ENCODE measurements at regions not wholly inside any gene's neighbourhood (a gene's known extent, or its start where the extent isn't known, plus 50 kb on each side); places are given as distances from the start of the nearest gene placed in this dataset.
"Not testable (repeated sequence)": the region's sequence is repeated elsewhere in the genome, so short reads cannot be mapped to it uniquely, and the experiment has no call there.

DNA sequence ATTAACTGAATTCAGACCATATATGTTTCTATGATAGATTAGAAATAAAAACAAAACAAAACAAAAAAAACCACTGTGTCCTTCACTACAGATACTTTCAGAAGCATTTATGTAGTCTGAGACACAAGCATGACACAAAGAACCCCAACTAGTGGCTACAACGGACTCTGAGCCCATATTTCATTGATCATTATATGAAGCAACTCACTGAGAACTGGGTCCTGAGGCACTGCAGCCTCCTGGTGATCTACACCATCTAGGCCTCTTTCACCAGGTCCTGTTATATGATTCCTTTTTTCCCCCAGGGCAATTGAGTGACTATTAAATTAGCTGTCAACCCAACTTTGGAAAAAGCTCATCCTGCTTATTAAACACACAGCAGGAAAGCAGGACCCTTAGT is 98.3 kb downstream of the NBPF8 start:
- H3K36me3 ChIP-seq (ENCODE audit: control insufficient read depth in 1 of 2, insufficient read depth in 2 of 2, low read length in 2 of 2); intact Hi-C loops (cut with micrococcal nuclease); H3K4me1 ChIP-seq (ENCODE audit: control insufficient read depth in 1 of 2, insufficient read depth in 2 of 2, low read length in 2 of 2); H2AFZ ChIP-seq (ENCODE audit: low read depth, low read length, poor library complexity, severe bottlenecking); H3K4me3 ChIP-seq (replicated peaks in 1 of 2; ENCODE audit: low read depth in 1 of 2, low read length in 2 of 2); H3K9me2 ChIP-seq (ENCODE audit: insufficient read depth); CTCF ChIA-PET; POLR2A ChIA-PET; H3K27me3 ChIP-seq (ENCODE audit: insufficient read depth, low read length); RAD21 ChIA-PET (ENCODE audit: low non-redundant PET in 1 of 2, low total read pairs in 2 of 2, uncharacterized antibody in 2 of 2, unreplicated experiment in 2 of 2); DNase-seq (ENCODE audit: low read depth, low spot score); H3K4me2 ChIP-seq (ENCODE audit: low read length); H3K79me2 ChIP-seq (ENCODE audit: insufficient read depth, low read length); H3K9me3 ChIP-seq (ENCODE audit: control insufficient read depth in 1 of 2, insufficient read depth in 1 of 2, low read depth in 1 of 2, low read length in 2 of 2); BruUV-seq (replicated peaks); ATAC-seq; H4K20me1 ChIP-seq (ENCODE audit: insufficient read depth); H3K27ac ChIP-seq (ENCODE audit: low read depth, low read length); H3K9ac ChIP-seq (ENCODE audit: low read length): not testable (repeated sequence)

DNA sequence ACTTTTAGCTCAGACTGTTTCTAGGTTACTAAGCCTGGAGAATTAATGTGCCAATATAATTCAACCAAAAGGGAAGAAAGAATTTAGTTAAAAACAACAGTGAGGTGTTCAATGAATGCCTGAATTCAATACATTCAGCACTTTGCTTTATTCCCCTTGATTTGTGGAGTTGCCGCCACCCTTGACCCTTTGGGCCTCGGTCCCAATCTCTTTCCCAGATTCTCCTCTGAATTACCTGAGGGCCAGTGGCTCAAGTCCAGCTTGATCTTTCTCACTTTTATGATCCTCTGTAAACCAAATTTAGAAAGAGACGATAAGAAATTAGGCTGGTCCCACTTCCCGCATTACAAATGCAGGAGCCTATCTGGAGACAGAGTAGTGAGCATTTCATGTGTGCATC is 98.7 kb downstream of the NBPF8 start:
- H3K9me3 ChIP-seq (ENCODE audit: control insufficient read depth in 1 of 2, insufficient read depth in 1 of 2, low read depth in 1 of 2, low read length in 2 of 2); POLR2A ChIA-PET; BruUV-seq (replicated peaks); intact Hi-C loops (cut with micrococcal nuclease); H4K20me1 ChIP-seq (ENCODE audit: insufficient read depth); H3K4me2 ChIP-seq (ENCODE audit: low read length); H3K9ac ChIP-seq (ENCODE audit: low read length); H3K27me3 ChIP-seq (ENCODE audit: insufficient read depth, low read length); H3K4me1 ChIP-seq (ENCODE audit: control insufficient read depth in 1 of 2, insufficient read depth in 2 of 2, low read length in 2 of 2); DNase-seq (ENCODE audit: low read depth, low spot score); RAD21 ChIA-PET (ENCODE audit: low non-redundant PET in 1 of 2, low total read pairs in 2 of 2, uncharacterized antibody in 2 of 2, unreplicated experiment in 2 of 2); H3K79me2 ChIP-seq (ENCODE audit: insufficient read depth, low read length); H3K27ac ChIP-seq (ENCODE audit: low read depth, low read length); H3K9me2 ChIP-seq (ENCODE audit: insufficient read depth); H3K4me3 ChIP-seq (replicated peaks in 1 of 2; ENCODE audit: low read depth in 1 of 2, low read length in 2 of 2); H3K36me3 ChIP-seq (ENCODE audit: control insufficient read depth in 1 of 2, insufficient read depth in 2 of 2, low read length in 2 of 2); H2AFZ ChIP-seq (ENCODE audit: low read depth, low read length, poor library complexity, severe bottlenecking); ATAC-seq; CTCF ChIA-PET: not testable (repeated sequence)

- CTCF ChIA-PET; ATAC-seq; BruUV-seq (replicated peaks); intact Hi-C loops (cut with micrococcal nuclease); H3K9ac ChIP-seq (ENCODE audit: low read length); H3K79me2 ChIP-seq (ENCODE audit: insufficient read depth, low read length); H4K20me1 ChIP-seq (ENCODE audit: insufficient read depth); H3K27me3 ChIP-seq (ENCODE audit: insufficient read depth, low read length); H2AFZ ChIP-seq (ENCODE audit: low read depth, low read length, poor library complexity, severe bottlenecking); RAD21 ChIA-PET (ENCODE audit: low non-redundant PET in 1 of 2, low total read pairs in 2 of 2, uncharacterized antibody in 2 of 2, unreplicated experiment in 2 of 2); H3K27ac ChIP-seq (ENCODE audit: low read depth, low read length); H3K4me1 ChIP-seq (ENCODE audit: control insufficient read depth in 1 of 2, insufficient read depth in 2 of 2, low read length in 2 of 2); H3K9me2 ChIP-seq (ENCODE audit: insufficient read depth); H3K9me3 ChIP-seq (ENCODE audit: control insufficient read depth in 1 of 2, insufficient read depth in 1 of 2, low read depth in 1 of 2, low read length in 2 of 2); H3K4me3 ChIP-seq (replicated peaks in 1 of 2; ENCODE audit: low read depth in 1 of 2, low read length in 2 of 2); H3K36me3 ChIP-seq (ENCODE audit: control insufficient read depth in 1 of 2, insufficient read depth in 2 of 2, low read length in 2 of 2); POLR2A ChIA-PET; H3K4me2 ChIP-seq (ENCODE audit: low read length); DNase-seq (ENCODE audit: low read depth, low spot score): not testable (repeated sequence)
Observed at GRCh38 chr1:120519196-120519595, 104.4 kb downstream of the NBPF8 start.

- CTCF ChIA-PET; H2AFZ ChIP-seq (ENCODE audit: low read depth, low read length, poor library complexity, severe bottlenecking); intact Hi-C loops (cut with micrococcal nuclease): not testable (repeated sequence)
Observed at GRCh38 chr1:120524416-120524815, 109.6 kb downstream of the NBPF8 start.

DNA sequence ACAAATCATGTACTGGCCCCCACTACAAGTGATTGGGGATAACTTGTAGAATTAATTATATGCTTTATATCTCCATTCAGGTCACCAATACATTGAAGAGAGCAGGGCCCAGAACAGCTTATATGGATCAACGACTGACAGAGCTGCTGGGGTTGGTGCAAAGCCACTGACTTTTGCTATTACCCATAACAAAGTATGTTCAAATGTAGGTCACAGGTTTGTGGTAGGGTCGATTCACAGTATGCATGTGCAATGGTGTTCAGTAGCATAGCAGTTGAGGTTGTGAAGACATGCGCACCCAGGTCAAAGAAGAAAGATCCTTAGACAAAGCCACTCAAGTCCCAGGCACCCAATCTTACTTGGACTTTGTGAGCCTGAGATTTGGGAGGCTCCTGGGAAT is 110.6 kb downstream of the NBPF8 start:
- H3K4me1 ChIP-seq (ENCODE audit: control insufficient read depth in 1 of 2, insufficient read depth in 2 of 2, low read length in 2 of 2); H3K9me3 ChIP-seq (ENCODE audit: control insufficient read depth in 1 of 2, insufficient read depth in 1 of 2, low read depth in 1 of 2, low read length in 2 of 2); H3K27ac ChIP-seq (ENCODE audit: low read depth, low read length); H2AFZ ChIP-seq (ENCODE audit: low read depth, low read length, poor library complexity, severe bottlenecking); H3K27me3 ChIP-seq (ENCODE audit: insufficient read depth, low read length); RAD21 ChIA-PET (ENCODE audit: low non-redundant PET in 1 of 2, low total read pairs in 2 of 2, uncharacterized antibody in 2 of 2, unreplicated experiment in 2 of 2); CTCF ChIA-PET; BruUV-seq (replicated peaks); H3K36me3 ChIP-seq (ENCODE audit: control insufficient read depth in 1 of 2, insufficient read depth in 2 of 2, low read length in 2 of 2); ATAC-seq; H3K9me2 ChIP-seq (ENCODE audit: insufficient read depth); intact Hi-C loops (cut with micrococcal nuclease); H3K4me3 ChIP-seq (replicated peaks in 1 of 2; ENCODE audit: low read depth in 1 of 2, low read length in 2 of 2); H3K4me2 ChIP-seq (ENCODE audit: low read length); POLR2A ChIA-PET; H4K20me1 ChIP-seq (ENCODE audit: insufficient read depth); H3K9ac ChIP-seq (ENCODE audit: low read length); DNase-seq (ENCODE audit: low read depth, low spot score); H3K79me2 ChIP-seq (ENCODE audit: insufficient read depth, low read length): not testable (repeated sequence)

More at GRCh38 chr1:120524416-120524815, 109.6 kb downstream of the NBPF8 start:
- H3K27ac ChIP-seq (ENCODE audit: low read depth, low read length); H3K9me2 ChIP-seq (ENCODE audit: insufficient read depth); H3K27me3 ChIP-seq (ENCODE audit: insufficient read depth, low read length); H3K4me2 ChIP-seq (ENCODE audit: low read length); H3K4me3 ChIP-seq (replicated peaks in 1 of 2; ENCODE audit: low read depth in 1 of 2, low read length in 2 of 2); H3K36me3 ChIP-seq (ENCODE audit: control insufficient read depth in 1 of 2, insufficient read depth in 2 of 2, low read length in 2 of 2); H3K4me1 ChIP-seq (ENCODE audit: control insufficient read depth in 1 of 2, insufficient read depth in 2 of 2, low read length in 2 of 2); H4K20me1 ChIP-seq (ENCODE audit: insufficient read depth); RAD21 ChIA-PET (ENCODE audit: low non-redundant PET in 1 of 2, low total read pairs in 2 of 2, uncharacterized antibody in 2 of 2, unreplicated experiment in 2 of 2); POLR2A ChIA-PET; ATAC-seq; H3K79me2 ChIP-seq (ENCODE audit: insufficient read depth, low read length); H3K9ac ChIP-seq (ENCODE audit: low read length); BruUV-seq (replicated peaks); H3K9me3 ChIP-seq (ENCODE audit: control insufficient read depth in 1 of 2, insufficient read depth in 1 of 2, low read depth in 1 of 2, low read length in 2 of 2); DNase-seq (ENCODE audit: low read depth, low spot score): not testable (repeated sequence)

All from HCT116 (cell line).